Esophagus muscularis mucosa (tissue), 3 donors: ENCODE measurements at regions not wholly inside any gene's neighbourhood (a gene's known extent, or its start where the extent isn't known, plus 50 kb on each side); places are given as distances from the start of the nearest gene placed in this dataset.

Experiments
- CTCF ChIP-seq, 3 experiments: fragments of 200-600 bp in 2 of 3; fragments of 450-650 bp in 1 of 3; sonication (generic) in 2 of 3; IDR thresholded peaks; one replicate each; pipeline ENCODE4 v1.5.1; 2017 to 2019; ENCODE audit warnings: antibody characterized with exemption in 3 of 3, mild to moderate bottlenecking in 2 of 3, moderate library complexity in 1 of 3
- POLR2A ChIP-seq: fragments of 450-650 bp; IDR thresholded peaks from one replicate; pipeline ENCODE4 v1.6.1; 2017; ENCODE audit warnings: antibody characterized with exemption, moderate library complexity, mild to moderate bottlenecking, low read depth
- POLR2AphosphoS5 ChIP-seq, 2 donors: sonication (generic); formaldehyde crosslinking; IDR thresholded peaks; one replicate each; pipeline ENCODE4 v1.6.1; 2017; ENCODE audit warnings: antibody characterized with exemption in 2 of 2

DNA sequence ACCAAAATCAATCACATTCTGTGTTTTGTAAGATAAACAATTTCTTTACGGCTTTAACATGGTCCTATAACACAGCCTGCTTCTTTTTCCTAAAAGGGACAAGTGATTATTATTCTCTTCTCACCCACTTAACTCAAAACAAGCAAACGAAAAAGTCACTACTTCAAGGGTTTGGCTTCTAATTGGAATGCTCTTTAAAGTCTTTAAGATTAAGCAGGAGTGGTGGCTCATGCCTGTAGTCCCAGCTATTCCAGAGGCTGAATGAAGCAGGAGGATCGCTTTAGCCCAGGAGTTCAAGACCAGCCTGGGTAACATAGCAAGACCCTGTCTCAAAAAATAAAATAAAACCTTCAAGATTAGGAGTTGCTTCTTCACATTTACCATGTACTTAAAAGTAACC lies 66.6 kb upstream of the CNEP1R1 start:
- no peak for TF ChIP-seq CTCF (IDR thresholded peaks at IDR 0.05)
- no peak for TF ChIP-seq POLR2A
- no peak for TF ChIP-seq POLR2AphosphoS5 (IDR thresholded peaks at IDR 0.05)
